ENCODE measurements at regions not wholly inside any gene's neighbourhood (a gene's known extent, or its start where the extent isn't known, plus 50 kb on each side); places are given as distances from the start of the nearest gene placed in this dataset.

DNA sequence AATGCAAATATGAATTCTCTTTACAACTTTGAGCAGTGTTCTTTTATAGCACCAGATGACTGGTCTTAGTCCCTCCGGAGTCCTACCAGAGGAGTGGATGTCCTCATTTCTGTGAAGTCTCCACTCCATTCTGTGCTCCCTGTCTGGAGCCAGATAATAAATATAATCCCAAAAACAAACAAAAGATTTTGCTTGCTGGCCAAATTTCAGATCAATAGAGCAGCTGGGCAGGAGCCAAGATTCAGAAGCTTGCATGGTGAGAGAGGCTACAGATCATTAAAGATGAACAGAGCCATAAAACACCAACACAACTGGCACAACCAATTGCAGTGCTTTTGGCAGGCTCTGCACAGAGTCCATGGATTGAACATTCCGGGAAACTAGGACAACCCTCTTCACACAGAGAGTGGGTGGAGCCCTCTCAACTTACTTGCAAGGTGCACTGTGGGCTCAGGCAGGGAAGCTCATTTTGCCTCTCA, 231.5 kb upstream of the SNX7 start:
- no peaks in the 10 kb centered on the region for H3K27me3 ChIP-seq
- no peaks in the 10 kb centered on the region for H3K36me3 ChIP-seq
- no peaks in the 10 kb centered on the region for H3K9me3 ChIP-seq
- intact Hi-C loops (cut with DNase I) = no loop called here
- DNase-seq = peak; percentile 54
- no peak overlapping the region for H3K27ac ChIP-seq
- no peaks in the 10 kb centered on the region for H3K4me1 ChIP-seq
- peak; percentile 94 for ATAC-seq
- no peak overlapping the region for H3K4me3 ChIP-seq
- TF ChIP-seq, protein P1, sequence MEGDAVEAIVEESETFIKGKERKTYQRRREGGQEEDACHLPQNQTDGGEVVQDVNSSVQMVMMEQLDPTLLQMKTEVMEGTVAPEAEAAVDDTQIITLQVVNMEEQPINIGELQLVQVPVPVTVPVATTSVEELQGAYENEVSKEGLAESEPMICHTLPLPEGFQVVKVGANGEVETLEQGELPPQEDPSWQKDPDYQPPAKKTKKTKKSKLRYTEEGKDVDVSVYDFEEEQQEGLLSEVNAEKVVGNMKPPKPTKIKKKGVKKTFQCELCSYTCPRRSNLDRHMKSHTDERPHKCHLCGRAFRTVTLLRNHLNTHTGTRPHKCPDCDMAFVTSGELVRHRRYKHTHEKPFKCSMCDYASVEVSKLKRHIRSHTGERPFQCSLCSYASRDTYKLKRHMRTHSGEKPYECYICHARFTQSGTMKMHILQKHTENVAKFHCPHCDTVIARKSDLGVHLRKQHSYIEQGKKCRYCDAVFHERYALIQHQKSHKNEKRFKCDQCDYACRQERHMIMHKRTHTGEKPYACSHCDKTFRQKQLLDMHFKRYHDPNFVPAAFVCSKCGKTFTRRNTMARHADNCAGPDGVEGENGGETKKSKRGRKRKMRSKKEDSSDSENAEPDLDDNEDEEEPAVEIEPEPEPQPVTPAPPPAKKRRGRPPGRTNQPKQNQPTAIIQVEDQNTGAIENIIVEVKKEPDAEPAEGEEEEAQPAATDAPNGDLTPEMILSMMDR (IDR thresholded peaks at IDR 0.05) = no peak

GRCh38 chr1:98428864-98429263, 232.7 kb upstream of the SNX7 start:
- H3K9me3 ChIP-seq = no peaks in the 10 kb centered on the region
- intact Hi-C loops (cut with DNase I) = no loop called here
- H3K27ac ChIP-seq = no peak overlapping the region
- no peak overlapping the region for H3K4me3 ChIP-seq
- DNase-seq (no peak), ATAC-seq (no peak)
- no peaks in the 10 kb centered on the region for H3K27me3 ChIP-seq
- H3K4me1 ChIP-seq = no peaks in the 10 kb centered on the region
- no peaks in the 10 kb centered on the region for H3K36me3 ChIP-seq
- TF ChIP-seq, protein P1 (IDR thresholded peaks at IDR 0.05) = no peak

DNA sequence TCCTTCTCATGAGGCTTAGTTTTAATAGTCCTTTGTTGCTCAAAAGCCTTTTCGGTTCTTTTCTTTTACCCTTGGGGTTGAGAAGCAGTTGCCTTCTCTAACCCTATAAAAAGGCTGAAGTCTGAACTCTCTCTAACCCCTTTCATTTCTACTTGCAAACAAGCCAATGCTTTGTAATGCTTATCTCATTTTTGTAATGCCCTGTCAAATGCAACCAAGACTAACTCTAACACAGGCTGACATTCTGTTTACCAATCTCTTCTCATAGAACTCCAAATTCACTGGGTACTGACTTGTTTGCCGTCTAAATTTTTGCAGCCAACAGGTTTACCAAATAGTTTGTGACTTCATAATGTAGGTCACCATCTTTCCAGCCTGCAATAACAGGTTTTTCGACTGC, 233.9 kb upstream of the SNX7 start:
- DNase-seq (no peak), ATAC-seq (no peak)
- TF ChIP-seq, protein P1 (IDR thresholded peaks at IDR 0.05) = no peak
- Histone ChIP-seq H3K36me3 (no peaks in the 10 kb centered on the region), H3K4me1 (no peaks in the 10 kb centered on the region), H3K9me3 (no peaks in the 10 kb centered on the region), H3K27me3 (no peaks in the 10 kb centered on the region), H3K4me3 (no peak overlapping the region), H3K27ac (no peak overlapping the region)
- intact Hi-C loops (cut with DNase I) = no loop called here

DNA sequence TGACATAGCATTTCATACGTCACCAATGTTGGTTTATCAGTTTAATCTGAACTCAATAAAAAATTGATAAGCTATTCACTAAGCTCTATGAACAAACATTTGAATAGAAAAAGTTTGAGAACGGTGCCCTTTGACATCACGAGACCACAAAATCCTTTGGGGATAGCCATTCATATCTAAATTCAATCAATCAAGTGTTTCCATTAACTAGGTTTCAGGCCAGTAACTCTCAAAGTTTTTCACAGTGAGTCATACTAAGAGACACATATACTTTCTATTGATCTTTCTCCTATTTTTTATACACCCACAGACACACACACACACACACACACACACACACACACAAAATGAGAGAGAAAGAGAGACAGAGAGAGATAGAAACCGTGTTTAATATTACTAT, 235.4 kb upstream of the SNX7 start:
- DNase-seq (no peak), ATAC-seq (no peak)
- Histone ChIP-seq H3K9me3 (no peaks in the 10 kb centered on the region), H3K36me3 (no peaks in the 10 kb centered on the region), H3K27me3 (no peaks in the 10 kb centered on the region), H3K27ac (no peak overlapping the region), H3K4me3 (no peak overlapping the region), H3K4me1 (no peaks in the 10 kb centered on the region)
- TF ChIP-seq, protein P1 (IDR thresholded peaks at IDR 0.05) = no peak
- intact Hi-C loops (cut with DNase I) = no loop called here

DNA sequence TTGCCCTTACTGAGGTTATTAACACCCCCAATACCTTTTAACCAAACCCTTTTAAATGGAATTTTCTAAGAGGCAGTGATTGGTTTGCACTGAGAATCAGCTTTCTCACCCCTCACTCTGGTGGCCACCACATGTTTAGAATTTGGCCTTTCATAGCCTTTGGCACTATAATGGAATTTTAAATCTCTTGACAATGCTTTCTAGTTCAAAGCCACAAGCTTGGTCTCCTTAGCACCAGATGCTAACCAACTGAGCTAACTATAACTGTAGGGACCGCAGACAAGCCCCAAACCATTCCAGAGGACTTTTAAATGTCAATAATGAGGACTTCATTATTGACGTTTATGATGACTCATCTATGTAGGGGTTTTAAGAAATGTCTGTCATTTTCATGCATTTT, 238.7 kb upstream of the SNX7 start:
- Histone ChIP-seq H3K36me3 (no peaks in the 10 kb centered on the region), H3K27me3 (no peaks in the 10 kb centered on the region), H3K4me3 (no peak overlapping the region), H3K4me1 (no peaks in the 10 kb centered on the region), H3K27ac (no peak overlapping the region), H3K9me3 (no peaks in the 10 kb centered on the region)
- no peak for ATAC-seq
- intact Hi-C loops (cut with DNase I) = no loop called here
- no peak for DNase-seq
- TF ChIP-seq, protein P1 (IDR thresholded peaks at IDR 0.05) = no peak

GRCh38 chr1:98421085-98421435, 240.5 kb upstream of the SNX7 start:
- DNase-seq (no peak), ATAC-seq (no peak)
- H3K27ac ChIP-seq = no peak overlapping the region
- no peaks in the 10 kb centered on the region for H3K36me3 ChIP-seq
- H3K4me3 ChIP-seq = no peak overlapping the region
- intact Hi-C loops (cut with DNase I) = no loop called here
- no peaks in the 10 kb centered on the region for H3K4me1 ChIP-seq
- no peaks in the 10 kb centered on the region for H3K9me3 ChIP-seq
- H3K27me3 ChIP-seq = no peaks in the 10 kb centered on the region
- TF ChIP-seq, protein P1 (IDR thresholded peaks at IDR 0.05) = no peak
